Karpas-422 (cell line): ENCODE measurements at regions not wholly inside any gene's neighbourhood (a gene's known extent, or its start where the extent isn't known, plus 50 kb on each side); places are given as distances from the start of the nearest gene placed in this dataset.

Experiments
- DNase-seq: peaks from one replicate; pipeline ENCODE4 v3.0.0-alpha.2; 2015
- H2AFZ ChIP-seq: fragments of 200-600 bp; sonication (generic); 2 replicates; pipeline ENCODE4 v1.6.1; 2014; ENCODE audit warnings: antibody characterized with exemption, low read length, mixed read lengths
- H3K27ac ChIP-seq: fragments of 200-600 bp; sonication (generic); 2 replicates; pipeline ENCODE4 v1.5.1; 2014; ENCODE audit warnings: mild to moderate bottlenecking, low read length, moderate library complexity
- H3K27me3 ChIP-seq: fragments of 200-600 bp; sonication (generic); 2 replicates; pipeline ENCODE4 v1.6.1; 2014; ENCODE audit warnings: low read length, mixed read lengths
- H3K36me3 ChIP-seq: fragments of 200-600 bp; sonication (generic); 2 replicates; pipeline ENCODE4 v1.6.1; 2014; ENCODE audit warnings: low read length, mixed read lengths; ENCODE audit not compliant: insufficient read depth
- H3K4me1 ChIP-seq: fragments of 200-600 bp; sonication (generic); 2 replicates; pipeline ENCODE4 v1.6.1; 2014; ENCODE audit warnings: mild to moderate bottlenecking, low read length, mixed read lengths
- H3K4me2 ChIP-seq: fragments of 200-600 bp; sonication (generic); 2 replicates; pipeline ENCODE4 v1.6.1; 2014; ENCODE audit warnings: low read length, low read depth, mild to moderate bottlenecking; ENCODE audit not compliant: poor library complexity, severe bottlenecking
- H3K4me3 ChIP-seq: fragments of 200-600 bp; sonication (generic); 2 replicates; pipeline ENCODE4 v1.5.1; 2014; ENCODE audit warnings: mild to moderate bottlenecking, antibody characterized with exemption, low read length, mixed read lengths
- H3K79me2 ChIP-seq: fragments of 200-600 bp; sonication (generic); 2 replicates; pipeline ENCODE4 v1.6.1; 2014; ENCODE audit warnings: mild to moderate bottlenecking, low read length, mixed read lengths
- H3K9ac ChIP-seq: fragments of 200-600 bp; sonication (generic); 2 replicates; pipeline ENCODE4 v1.6.0; 2014; ENCODE audit warnings: low read length
- H3K9me2 ChIP-seq: fragments of 200-600 bp; sonication (generic), shearing (Covaris generic); replicated peaks from 2 replicates; pipeline ENCODE4 v1.6.0; 2014; ENCODE audit warnings: mild to moderate bottlenecking, low read length, moderate library complexity; ENCODE audit not compliant: insufficient read depth
- H3K9me3 ChIP-seq: fragments of 300-700, 200-600 bp; sonication (generic); 2 replicates; pipeline ENCODE4 v1.6.1; 2014; ENCODE audit warnings: low read length, mixed read lengths
- H4K20me1 ChIP-seq: fragments of 200-600 bp; sonication (generic); 2 replicates; pipeline ENCODE4 v1.6.1; 2014; ENCODE audit warnings: mild to moderate bottlenecking, antibody characterized with exemption, low read length, low read depth; ENCODE audit not compliant: insufficient read depth

- DNase-seq = no peak
Observed at GRCh38 chr10:75329190-75329745, 72.3 kb downstream of the ZNF503 start.

GRCh38 chr10:75326306-75326705, 75.3 kb downstream of the ZNF503 start:
- H3K27me3 ChIP-seq = no peaks in the 10 kb centered on the region
- H3K9me3 ChIP-seq = no peaks in the 10 kb centered on the region
- no peaks in the 10 kb centered on the region for H3K36me3 ChIP-seq
- no peaks in the 10 kb centered on the region for H3K9me2 ChIP-seq
- H3K79me2 ChIP-seq = no peaks in the 10 kb centered on the region
- no peak overlapping the region for H3K27ac ChIP-seq
- H4K20me1 ChIP-seq = no peaks in the 10 kb centered on the region
- no peak overlapping the region for H3K4me3 ChIP-seq
- H2AFZ ChIP-seq = no peak overlapping the region
- H3K4me2 ChIP-seq = no peak overlapping the region
- DNase-seq = no peak
- no peak overlapping the region for H3K9ac ChIP-seq
- no peaks in the 10 kb centered on the region for H3K4me1 ChIP-seq

More at GRCh38 chr10:75329190-75329745, 72.3 kb downstream of the ZNF503 start:
- Histone ChIP-seq H3K4me2 (no peak overlapping the region), H2AFZ (no peak overlapping the region), H3K9me2 (no peaks in the 10 kb centered on the region), H3K4me1 (no peaks in the 10 kb centered on the region), H4K20me1 (no peaks in the 10 kb centered on the region), H3K4me3 (no peak overlapping the region), H3K79me2 (no peaks in the 10 kb centered on the region), H3K27me3 (no peaks in the 10 kb centered on the region), H3K9ac (no peak overlapping the region), H3K27ac (no peak overlapping the region), H3K36me3 (no peaks in the 10 kb centered on the region), H3K9me3 (no peaks in the 10 kb centered on the region)

- no peak overlapping the region for H2AFZ ChIP-seq
- DNase-seq = no peak
Observed at GRCh38 chr10:75319274-75319673, 82.3 kb downstream of the ZNF503 start.

GRCh38 chr10:75314570-75314969, 78.8 kb upstream of the COMTD1 start:
- Histone ChIP-seq H3K4me3 (no peak overlapping the region), H3K27me3 (no peaks in the 10 kb centered on the region), H4K20me1 (no peaks in the 10 kb centered on the region), H3K9me3 (peaks cover 3% of the 10 kb centered on the region; the same call in 1 of the 2 replicates), H2AFZ (no peak overlapping the region), H3K36me3 (no peaks in the 10 kb centered on the region), H3K9ac (no peak overlapping the region), H3K27ac (no peak overlapping the region), H3K4me2 (no peak overlapping the region), H3K9me2 (no peaks in the 10 kb centered on the region), H3K79me2 (no peaks in the 10 kb centered on the region), H3K4me1 (no peaks in the 10 kb centered on the region)
- DNase-seq = no peak

More at GRCh38 chr10:75319274-75319673, 82.3 kb downstream of the ZNF503 start:
- H3K4me1 ChIP-seq = no peaks in the 10 kb centered on the region
- H3K36me3 ChIP-seq = no peaks in the 10 kb centered on the region
- H3K4me2 ChIP-seq = no peak overlapping the region
- H3K9ac ChIP-seq = no peak overlapping the region
- H3K27ac ChIP-seq = no peak overlapping the region
- peaks cover 6% of the 10 kb centered on the region; the same call in 1 of the 2 replicates for H3K9me3 ChIP-seq
- H3K9me2 ChIP-seq = no peaks in the 10 kb centered on the region
- no peak overlapping the region for H3K4me3 ChIP-seq
- no peaks in the 10 kb centered on the region for H4K20me1 ChIP-seq
- no peaks in the 10 kb centered on the region for H3K79me2 ChIP-seq
- no peaks in the 10 kb centered on the region for H3K27me3 ChIP-seq

GRCh38 chr10:75312440-75312839, 76.7 kb upstream of the COMTD1 start:
- H3K27me3 ChIP-seq = no peaks in the 10 kb centered on the region

GRCh38 chr10:75305675-75306074, 69.9 kb upstream of the COMTD1 start:
- H3K4me2 ChIP-seq = no peak overlapping the region
- no peak overlapping the region for H2AFZ ChIP-seq
- H3K9me2 ChIP-seq = no peaks in the 10 kb centered on the region
- no peaks in the 10 kb centered on the region for H3K36me3 ChIP-seq
- H3K9ac ChIP-seq = no peak overlapping the region
- H3K4me3 ChIP-seq = no peak overlapping the region
- no peaks in the 10 kb centered on the region for H3K4me1 ChIP-seq
- H3K79me2 ChIP-seq = no peaks in the 10 kb centered on the region
- H3K27ac ChIP-seq = no peak overlapping the region
- no peak for DNase-seq
- no peaks in the 10 kb centered on the region for H3K9me3 ChIP-seq
- H3K27me3 ChIP-seq = 0 out of 2 replicates have a peak, but pooled peaks cover 3% of the 10 kb centered on the region
- H4K20me1 ChIP-seq = no peaks in the 10 kb centered on the region

More at GRCh38 chr10:75312440-75312839, 76.7 kb upstream of the COMTD1 start:
- no peak for DNase-seq
- H3K4me2 ChIP-seq = no peak overlapping the region
- H3K9me2 ChIP-seq = no peaks in the 10 kb centered on the region
- no peaks in the 10 kb centered on the region for H3K36me3 ChIP-seq
- no peaks in the 10 kb centered on the region for H4K20me1 ChIP-seq
- H3K79me2 ChIP-seq = no peaks in the 10 kb centered on the region
- H3K9ac ChIP-seq = no peak overlapping the region
- H3K4me3 ChIP-seq = no peak overlapping the region
- no peak overlapping the region for H2AFZ ChIP-seq
- no peaks in the 10 kb centered on the region for H3K4me1 ChIP-seq
- H3K9me3 ChIP-seq = peaks cover 3% of the 10 kb centered on the region; the same call in 1 of the 2 replicates
- no peak overlapping the region for H3K27ac ChIP-seq

GRCh38 chr10:75304741-75305390, 69.1 kb upstream of the COMTD1 start:
- Histone ChIP-seq H2AFZ (no peak overlapping the region), H3K79me2 (no peaks in the 10 kb centered on the region), H3K27ac (no peak overlapping the region), H3K9ac (no peak overlapping the region), H3K9me3 (no peaks in the 10 kb centered on the region), H4K20me1 (no peaks in the 10 kb centered on the region), H3K4me1 (no peaks in the 10 kb centered on the region), H3K4me2 (no peak overlapping the region), H3K4me3 (no peak overlapping the region), H3K9me2 (no peaks in the 10 kb centered on the region), H3K36me3 (no peaks in the 10 kb centered on the region), H3K27me3 (0 out of 2 replicates have a peak, but pooled peaks cover 3% of the 10 kb centered on the region)
- no peak for DNase-seq

GRCh38 chr10:75304313-75304712, 68.6 kb upstream of the COMTD1 start:
- H3K27me3 ChIP-seq = 0 out of 2 replicates have a peak, but pooled peaks cover 3% of the 10 kb centered on the region

More at GRCh38 chr10:75304313-75304712, 68.6 kb upstream of the COMTD1 start:
- no peak overlapping the region for H2AFZ ChIP-seq
- no peaks in the 10 kb centered on the region for H3K4me1 ChIP-seq
- no peak overlapping the region for H3K4me3 ChIP-seq
- H3K79me2 ChIP-seq = no peaks in the 10 kb centered on the region
- H4K20me1 ChIP-seq = no peaks in the 10 kb centered on the region
- H3K9ac ChIP-seq = no peak overlapping the region
- H3K27ac ChIP-seq = no peak overlapping the region
- H3K9me3 ChIP-seq = no peaks in the 10 kb centered on the region
- no peak overlapping the region for H3K4me2 ChIP-seq
- no peaks in the 10 kb centered on the region for H3K36me3 ChIP-seq
- H3K9me2 ChIP-seq = no peaks in the 10 kb centered on the region
- no peak for DNase-seq
